ENCODE measurements at regions not wholly inside any gene's neighbourhood (a gene's known extent, or its start where the extent isn't known, plus 50 kb on each side); places are given as distances from the start of the nearest gene placed in this dataset.

DNA sequence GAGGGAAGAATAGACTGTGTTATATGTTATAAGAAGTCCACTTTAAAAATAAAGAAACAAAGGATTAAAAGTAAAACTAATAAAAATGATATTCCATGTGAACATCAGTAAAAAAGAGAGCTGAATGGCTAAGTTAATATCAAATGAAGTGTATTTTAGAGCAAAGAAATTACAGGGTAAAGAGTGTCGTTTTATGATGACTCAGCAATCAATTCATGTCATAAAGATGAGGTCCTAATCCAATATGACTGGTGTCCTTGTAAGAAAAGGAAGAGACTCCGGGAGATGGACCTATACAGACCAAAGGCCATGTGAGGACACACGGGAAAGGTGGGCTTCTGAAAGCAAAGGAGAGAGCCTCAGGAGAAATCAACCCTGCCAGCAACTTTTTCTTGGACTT lies 615.5 kb upstream of the KLHL29 start:
- Histone ChIP-seq H3K9ac (no peak overlapping the region), H3K9me3 (no peaks in the 10 kb centered on the region), H4K20me1 (no peaks in the 10 kb centered on the region), H3K36me3 (no peaks in the 10 kb centered on the region), H3K4me1 (no peaks in the 10 kb centered on the region), H3K4me3 (no peak overlapping the region), H3K27ac (no peak overlapping the region), H3K27me3 (no peaks in the 10 kb centered on the region), H3K4me2 (no peak overlapping the region)
- TF ChIP-seq Cebpa-rat (IDR thresholded peaks at IDR 0.05) = no peak

GRCh38 chr2:22784566-22784965 lies 600.4 kb upstream of the KLHL29 start:
- H3K9ac ChIP-seq = no peak overlapping the region
- no peak for TF ChIP-seq Cebpa-rat (IDR thresholded peaks at IDR 0.05)
- no peak overlapping the region for H3K27ac ChIP-seq
- no peak overlapping the region for H3K4me3 ChIP-seq
- H4K20me1 ChIP-seq = no peaks in the 10 kb centered on the region
- no peaks in the 10 kb centered on the region for H3K9me3 ChIP-seq
- H3K27me3 ChIP-seq = no peaks in the 10 kb centered on the region
- no peaks in the 10 kb centered on the region for H3K36me3 ChIP-seq
- no peak overlapping the region for H3K4me2 ChIP-seq
- H3K4me1 ChIP-seq = no peaks in the 10 kb centered on the region

- H3K27ac ChIP-seq = no peak overlapping the region
- no peaks in the 10 kb centered on the region for H3K36me3 ChIP-seq
- H3K4me2 ChIP-seq = no peak overlapping the region
- H3K9ac ChIP-seq = no peak overlapping the region
- no peaks in the 10 kb centered on the region for H4K20me1 ChIP-seq
- TF ChIP-seq Cebpa-rat (IDR thresholded peaks at IDR 0.05) = no peak
- H3K27me3 ChIP-seq = no peaks in the 10 kb centered on the region
- no peaks in the 10 kb centered on the region for H3K9me3 ChIP-seq
- H3K4me1 ChIP-seq = no peaks in the 10 kb centered on the region
- no peak overlapping the region for H3K4me3 ChIP-seq
Observed at GRCh38 chr2:22786817-22787216, 598.2 kb upstream of the KLHL29 start.

- no peak overlapping the region for H3K9ac ChIP-seq
- H3K27me3 ChIP-seq = no peaks in the 10 kb centered on the region
- no peaks in the 10 kb centered on the region for H3K9me3 ChIP-seq
- H3K4me3 ChIP-seq = no peak overlapping the region
- no peak overlapping the region for H3K4me2 ChIP-seq
- no peak overlapping the region for H3K27ac ChIP-seq
- no peaks in the 10 kb centered on the region for H3K4me1 ChIP-seq
- no peaks in the 10 kb centered on the region for H3K36me3 ChIP-seq
- no peak for TF ChIP-seq Cebpa-rat (IDR thresholded peaks at IDR 0.05)
- H4K20me1 ChIP-seq = no peaks in the 10 kb centered on the region
Observed at GRCh38 chr2:22787745-22788144, 597.2 kb upstream of the KLHL29 start.

GRCh38 chr2:22788749-22789327 lies 596.1 kb upstream of the KLHL29 start:
- Histone ChIP-seq H3K4me2 (no peak overlapping the region), H3K27me3 (no peaks in the 10 kb centered on the region), H4K20me1 (no peaks in the 10 kb centered on the region), H3K27ac (no peak overlapping the region), H3K4me3 (no peak overlapping the region), H3K4me1 (no peaks in the 10 kb centered on the region), H3K9me3 (no peaks in the 10 kb centered on the region), H3K9ac (no peak overlapping the region), H3K36me3 (no peaks in the 10 kb centered on the region)
- no peak for TF ChIP-seq Cebpa-rat (IDR thresholded peaks at IDR 0.05)

DNA sequence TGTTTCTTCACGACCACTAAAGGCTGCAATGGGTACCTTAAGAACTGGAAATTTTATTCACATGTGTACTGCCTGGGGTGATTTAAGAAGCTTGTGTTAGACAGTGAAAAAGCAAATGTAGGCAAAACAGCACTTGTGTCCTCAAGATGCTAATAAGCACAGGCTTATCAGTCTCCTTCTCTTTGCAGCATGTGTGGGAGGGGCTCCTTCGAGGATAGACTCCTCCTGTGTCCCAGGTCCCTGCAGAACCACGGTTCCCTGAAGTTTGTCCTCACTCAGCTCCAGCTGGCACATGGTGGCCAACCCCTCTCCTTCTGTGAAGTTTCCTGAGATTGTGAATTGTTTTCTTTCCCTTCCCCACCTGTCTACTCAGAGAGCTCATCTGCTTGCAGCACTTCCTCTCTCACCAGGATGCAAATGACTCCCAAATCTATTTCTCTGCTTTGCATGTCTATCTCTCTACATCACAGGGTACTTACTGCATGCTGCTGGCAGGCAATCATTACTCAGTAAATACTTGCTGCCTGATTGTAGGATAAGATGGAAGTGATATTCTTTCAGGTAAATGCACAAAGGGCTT lies 589.6 kb upstream of the KLHL29 start:
- Histone ChIP-seq H3K9me3 (no peaks in the 10 kb centered on the region), H3K27me3 (no peaks in the 10 kb centered on the region), H3K36me3 (no peaks in the 10 kb centered on the region), H3K9ac (no peak overlapping the region), H3K4me2 (no peak overlapping the region), H4K20me1 (no peaks in the 10 kb centered on the region), H3K4me3 (no peak overlapping the region), H3K27ac (no peak overlapping the region), H3K4me1 (no peaks in the 10 kb centered on the region)
- no peak for TF ChIP-seq Cebpa-rat (IDR thresholded peaks at IDR 0.05)

- Histone ChIP-seq H3K9me3 (no peaks in the 10 kb centered on the region), H3K4me2 (no peak overlapping the region), H3K4me1 (no peaks in the 10 kb centered on the region), H3K27me3 (no peaks in the 10 kb centered on the region), H3K4me3 (no peak overlapping the region), H4K20me1 (no peaks in the 10 kb centered on the region), H3K36me3 (no peaks in the 10 kb centered on the region), H3K27ac (no peak overlapping the region), H3K9ac (no peak overlapping the region)
- no peak for TF ChIP-seq Cebpa-rat (IDR thresholded peaks at IDR 0.05)
Observed at GRCh38 chr2:22798386-22798785, 586.6 kb upstream of the KLHL29 start.

DNA sequence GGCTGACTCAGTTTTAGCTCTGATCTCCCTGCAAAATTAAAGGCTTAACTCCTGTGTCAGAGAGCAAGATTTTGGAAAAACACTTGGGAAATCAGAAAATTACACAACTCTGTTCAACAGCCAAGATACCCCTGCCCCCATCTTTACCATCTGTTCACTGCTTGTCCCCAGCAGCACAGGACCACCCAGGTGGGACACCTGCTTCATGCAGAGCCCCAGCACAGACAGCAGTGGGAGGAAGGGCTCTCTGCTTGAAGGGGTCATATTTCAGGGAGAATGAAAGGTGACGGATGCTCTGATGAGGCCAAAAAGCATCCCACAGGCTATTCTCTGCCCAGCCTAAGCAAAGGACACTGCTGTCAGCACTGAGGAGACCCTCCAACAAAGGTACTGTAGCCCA lies 584.6 kb upstream of the KLHL29 start:
- no peak overlapping the region for H3K4me3 ChIP-seq
- no peaks in the 10 kb centered on the region for H3K36me3 ChIP-seq
- no peak overlapping the region for H3K27ac ChIP-seq

DNA sequence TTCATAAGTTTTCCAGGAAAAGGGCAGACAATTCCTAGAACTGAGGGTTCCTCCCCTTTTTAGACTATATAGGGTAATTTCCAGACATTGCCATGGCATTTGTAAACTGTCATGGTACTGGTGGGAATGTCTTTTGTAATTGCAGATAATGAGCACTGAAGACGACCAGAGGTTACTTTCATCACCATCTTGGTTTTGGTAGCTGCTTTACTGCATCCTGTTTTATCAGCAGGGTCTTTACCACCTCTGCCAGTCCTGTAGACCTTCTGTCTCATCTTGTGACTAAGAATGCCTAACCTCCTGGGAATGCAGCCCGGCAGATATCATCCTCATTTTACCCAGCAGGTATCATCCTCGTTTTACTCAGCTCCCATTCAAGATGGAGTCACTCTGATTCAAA lies 583.9 kb upstream of the KLHL29 start:
- Histone ChIP-seq H3K27ac (no peak overlapping the region), H3K9me3 (peaks cover 22% of the 10 kb centered on the region), H3K4me2 (no peak overlapping the region), H3K27me3 (no peaks in the 10 kb centered on the region), H3K36me3 (no peaks in the 10 kb centered on the region), H3K4me1 (no peaks in the 10 kb centered on the region), H4K20me1 (no peaks in the 10 kb centered on the region), H3K4me3 (no peak overlapping the region), H3K9ac (no peak overlapping the region)
- TF ChIP-seq Cebpa-rat (IDR thresholded peaks at IDR 0.05) = no peak

More for the DNA sequence above, 584.6 kb upstream of the KLHL29 start:
- no peak for TF ChIP-seq Cebpa-rat (IDR thresholded peaks at IDR 0.05)
- no peaks in the 10 kb centered on the region for H3K4me1 ChIP-seq
- no peaks in the 10 kb centered on the region for H4K20me1 ChIP-seq
- peaks cover 15% of the 10 kb centered on the region for H3K9me3 ChIP-seq
- H3K9ac ChIP-seq = no peak overlapping the region
- H3K27me3 ChIP-seq = no peaks in the 10 kb centered on the region
- H3K4me2 ChIP-seq = no peak overlapping the region

DNA sequence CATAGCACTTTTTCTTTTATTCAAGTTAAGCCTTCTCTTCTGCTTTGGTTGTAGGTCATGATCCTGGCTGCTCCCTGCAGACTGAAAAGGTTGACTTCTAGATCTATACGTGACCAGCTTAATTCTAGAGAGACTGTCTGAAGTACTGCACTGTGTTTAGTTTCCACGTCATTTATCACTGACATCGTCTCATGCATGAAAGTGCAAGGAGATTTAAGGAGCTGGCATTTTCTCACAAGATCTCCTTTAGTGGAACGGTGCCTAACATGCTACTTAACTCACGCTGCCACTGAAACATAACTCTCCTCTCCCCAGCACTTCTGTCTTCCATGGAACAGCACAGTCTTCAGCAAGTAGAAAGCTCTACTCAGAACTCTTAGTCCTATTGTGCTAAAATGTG lies 583.0 kb upstream of the KLHL29 start:
- Histone ChIP-seq H3K4me3 (no peak overlapping the region), H4K20me1 (no peaks in the 10 kb centered on the region), H3K27me3 (no peaks in the 10 kb centered on the region), H3K9ac (no peak overlapping the region), H3K9me3 (peaks cover 31% of the 10 kb centered on the region), H3K36me3 (no peaks in the 10 kb centered on the region), H3K4me1 (no peaks in the 10 kb centered on the region), H3K4me2 (no peak overlapping the region), H3K27ac (no peak overlapping the region)
- no peak for TF ChIP-seq Cebpa-rat (IDR thresholded peaks at IDR 0.05)

DNA sequence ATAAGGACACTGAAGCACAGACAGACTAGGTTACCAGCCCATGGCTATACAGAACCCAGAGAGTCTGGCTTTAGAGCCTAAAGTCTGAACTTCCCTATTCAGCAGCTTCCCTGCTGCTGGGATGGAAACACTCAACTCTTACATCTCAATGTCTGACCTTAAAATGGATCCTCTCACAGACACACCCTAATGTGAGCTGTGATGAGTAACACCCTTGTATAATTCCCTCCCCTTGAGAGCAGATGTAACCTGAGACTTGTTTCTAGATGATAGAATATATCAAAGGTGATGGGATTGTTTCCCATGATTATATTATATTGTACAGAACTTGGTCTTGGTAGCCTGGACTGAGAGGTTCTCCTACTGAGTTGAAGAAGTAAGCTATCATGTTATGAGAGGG lies 577.1 kb upstream of the KLHL29 start:
- H3K4me1 ChIP-seq = 0 out of 2 replicates have a peak, but pooled peaks cover 7% of the 10 kb centered on the region
- H3K9me3 ChIP-seq = peaks cover 39% of the 10 kb centered on the region
- H3K27me3 ChIP-seq = no peaks in the 10 kb centered on the region
- no peak overlapping the region for H3K4me2 ChIP-seq
- no peak overlapping the region for H3K27ac ChIP-seq
- H4K20me1 ChIP-seq = no peaks in the 10 kb centered on the region
- H3K4me3 ChIP-seq = no peak overlapping the region
- H3K36me3 ChIP-seq = no peaks in the 10 kb centered on the region
- no peak overlapping the region for H3K9ac ChIP-seq
- no peak for TF ChIP-seq Cebpa-rat (IDR thresholded peaks at IDR 0.05)

Measured in BLaER1 (cell line).